Activated CD8-positive, alpha-beta memory T cell treated with anti-CD3 and anti-CD28 coated beads, Interleukin-2, amount 50 U/mL, for 4 hours (primary cell): ENCODE measurements at regions not wholly inside any gene's neighbourhood (a gene's known extent, or its start where the extent isn't known, plus 50 kb on each side); places are given as distances from the start of the nearest gene placed in this dataset.
A peak's percentile ranks its signal among the peaks of the same experiment; 100 is the strongest.

Source experiments
- DNase-seq: peaks from one replicate; pipeline ENCODE4 v3.0.0-alpha.2; 2020

DNA sequence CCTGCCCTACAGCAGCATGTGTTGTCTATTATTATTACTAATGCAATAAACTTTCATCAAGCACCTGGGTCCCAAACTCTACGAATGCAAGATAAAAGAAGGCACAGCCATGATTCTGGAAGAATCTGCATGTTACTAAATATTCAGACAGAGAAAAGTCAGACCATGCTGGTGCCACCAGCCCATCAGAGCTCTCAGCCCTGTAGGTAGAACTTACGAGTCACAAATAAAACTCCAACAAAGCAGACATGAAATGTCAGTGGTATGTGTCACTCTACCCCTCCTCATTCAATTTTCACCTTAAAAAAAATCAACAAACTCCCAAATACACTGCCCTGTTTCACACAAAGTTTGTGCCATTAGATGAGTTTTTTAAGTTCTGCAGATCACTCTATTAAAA lies 62.4 kb upstream of the TIAM1 start:
- DNase-seq, result no peak

DNA sequence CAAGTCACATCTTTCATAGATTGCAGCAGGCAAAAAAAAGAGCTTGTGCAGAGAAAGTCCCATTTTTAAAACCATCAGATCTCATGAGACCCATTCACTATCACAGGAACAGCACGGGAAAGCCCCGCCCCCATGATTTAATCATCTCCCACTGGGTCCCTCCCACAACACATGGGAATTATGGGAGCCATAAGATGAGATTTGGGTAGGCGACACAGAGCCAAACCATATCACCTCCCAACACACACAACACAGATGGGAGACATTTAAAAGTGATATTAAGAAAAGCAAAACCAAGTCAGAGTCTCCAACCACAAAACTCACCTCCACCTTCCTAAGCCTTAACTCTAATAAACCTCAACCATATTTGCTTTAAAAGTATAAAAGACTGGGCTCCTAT lies 61.5 kb upstream of the TIAM1 start:
- no peak for DNase-seq

DNA sequence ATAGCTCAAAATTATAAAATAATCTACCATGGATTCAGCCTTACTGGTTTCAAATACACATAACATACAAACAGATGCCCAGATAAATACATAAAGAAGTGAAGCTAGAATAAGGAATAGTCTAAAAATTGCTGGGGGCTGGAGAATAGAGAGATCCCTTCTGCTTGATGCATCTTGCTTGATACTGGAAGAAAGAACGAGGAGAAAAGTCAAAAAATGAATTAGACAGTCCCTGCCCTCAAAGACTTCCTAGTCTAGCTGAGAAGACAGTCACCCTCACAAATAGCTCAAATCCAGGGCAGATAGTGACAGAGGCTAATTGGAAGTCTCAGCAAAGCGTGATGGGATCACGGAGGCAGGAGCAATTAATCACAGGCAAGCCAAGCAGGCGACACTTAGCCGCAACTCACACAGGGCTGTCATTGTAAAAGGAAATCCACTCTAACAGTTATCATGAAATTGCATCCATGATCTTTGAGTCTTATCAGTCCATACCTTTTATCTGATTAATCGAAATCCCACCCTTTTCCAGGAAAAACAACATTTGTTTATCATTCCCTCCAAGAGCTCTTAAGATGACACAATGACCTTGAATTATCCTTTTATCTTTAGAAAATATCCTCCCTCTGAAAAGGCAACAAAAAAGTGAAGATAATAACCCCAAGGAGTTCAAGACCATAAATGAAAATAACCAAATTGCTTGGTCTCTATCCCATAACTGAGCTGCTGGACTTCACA lies 59.7 kb upstream of the TIAM1 start:
- no peak for DNase-seq

DNA sequence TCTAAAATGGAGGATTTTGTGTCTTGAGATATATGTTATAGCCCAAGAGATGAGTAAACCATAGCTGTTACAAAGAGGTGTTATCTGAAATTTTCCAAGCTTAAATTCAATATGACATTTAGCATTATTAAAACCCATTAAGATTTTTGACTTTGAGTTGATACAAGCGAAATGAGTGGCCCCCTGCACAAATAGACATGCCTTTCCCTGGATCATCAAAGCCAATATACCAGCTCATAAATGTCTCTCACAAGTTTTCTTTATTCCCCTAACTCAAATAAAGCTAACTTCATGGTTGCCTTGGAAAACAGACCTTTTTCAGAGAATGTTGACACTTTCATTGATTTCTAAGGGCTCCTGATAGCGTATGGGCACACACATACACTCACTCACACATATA lies 55.5 kb upstream of the TIAM1 start:
- DNase-seq, result no peak

DNA sequence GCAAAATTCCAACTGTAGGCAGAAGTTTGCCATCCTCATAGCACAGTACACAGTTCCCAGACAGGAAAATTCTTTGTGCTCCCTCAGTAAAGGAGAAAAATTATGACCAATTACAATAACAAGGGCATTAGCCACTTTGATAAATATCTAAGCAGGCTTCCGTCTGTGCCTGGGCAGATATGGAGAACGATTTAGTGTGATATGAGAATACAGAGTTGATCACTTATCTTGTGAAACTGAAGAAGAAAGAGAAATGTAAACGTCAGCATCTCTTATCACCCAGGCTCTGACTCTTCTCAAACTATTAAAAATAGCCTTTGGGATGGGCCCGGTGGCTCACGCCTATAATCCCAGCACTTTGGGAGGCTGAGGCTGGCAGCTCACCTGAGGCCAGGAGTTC lies 54.5 kb upstream of the TIAM1 start:
- DNase-seq, result no peak

DNA sequence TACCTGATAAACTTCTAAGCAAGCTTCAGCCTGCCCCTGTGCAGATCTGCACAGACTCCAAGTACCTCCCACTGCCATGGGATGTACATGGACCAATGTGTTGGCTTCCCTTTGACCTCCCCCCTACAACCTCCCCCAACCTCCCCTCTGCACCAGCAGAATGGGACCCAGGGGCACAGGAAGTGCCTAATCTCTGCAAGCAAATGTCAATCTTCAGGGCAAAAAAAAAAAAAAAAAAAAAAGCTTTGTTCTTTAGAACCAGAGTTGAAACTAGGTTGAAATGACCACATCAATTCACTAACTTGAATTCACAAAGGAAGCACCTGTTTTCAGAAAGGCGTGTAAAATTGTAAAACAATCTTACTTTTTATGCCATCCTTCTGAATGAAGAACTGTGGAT lies 53.9 kb upstream of the TIAM1 start:
- peak; percentile 24 for DNase-seq

DNA sequence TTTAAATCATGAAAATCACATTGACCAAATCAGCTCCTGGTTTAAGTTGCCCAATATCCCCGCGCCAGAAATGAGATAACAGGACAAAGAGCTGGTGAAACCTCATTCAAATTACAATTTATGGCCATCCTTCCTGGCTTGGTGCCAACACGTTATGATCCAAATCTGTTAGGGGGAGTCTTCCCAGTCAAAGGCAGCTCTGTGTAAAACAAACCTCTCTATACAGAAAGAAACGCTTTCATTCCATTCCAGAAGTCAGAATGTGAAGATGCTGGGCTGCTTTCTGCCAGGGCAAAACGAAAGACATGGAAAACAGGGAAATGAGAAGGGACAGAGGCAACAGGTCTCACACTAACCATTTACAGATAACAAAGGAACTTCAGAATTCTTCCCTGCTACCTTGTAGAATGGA lies 53.5 kb upstream of the TIAM1 start:
- no peak for DNase-seq

DNA sequence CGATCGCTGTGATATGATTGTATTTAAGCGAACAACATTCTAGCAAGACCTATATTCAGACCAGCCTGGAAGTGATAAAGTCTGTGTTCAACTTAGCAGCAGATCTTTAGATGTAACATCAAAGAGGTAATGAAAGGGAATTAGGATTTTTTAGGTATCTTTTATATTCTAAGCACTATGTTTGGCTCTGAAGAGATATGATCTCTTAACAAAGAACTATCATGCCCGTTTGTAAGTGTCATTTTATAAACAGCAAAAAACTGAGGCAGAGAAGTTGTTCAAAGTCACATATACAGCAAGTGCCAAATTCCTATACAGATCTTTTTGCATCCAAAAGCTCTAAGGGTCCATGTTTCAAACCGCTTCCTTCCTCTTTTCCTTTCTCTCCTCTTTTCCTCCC lies 53.0 kb upstream of the TIAM1 start:
- no peak for DNase-seq

DNA sequence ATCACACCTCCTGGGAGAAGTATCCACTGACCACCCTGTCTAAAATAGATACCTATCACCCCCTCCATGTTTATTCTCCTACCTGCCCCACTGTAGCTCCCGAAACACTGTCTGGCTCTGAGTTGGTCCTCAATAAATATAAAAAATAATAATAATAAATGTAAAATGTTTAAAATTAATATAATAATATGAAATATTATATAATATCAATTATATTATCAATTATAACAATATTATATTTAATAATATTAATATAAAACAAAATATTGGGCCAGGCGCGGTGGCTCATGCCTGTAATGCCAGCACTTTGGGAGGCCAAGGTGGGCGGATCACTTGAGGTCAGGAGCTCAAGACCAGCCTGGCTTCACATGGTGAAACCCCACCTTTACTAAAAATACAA lies 52.3 kb upstream of the TIAM1 start:
- DNase-seq, result no peak

DNA sequence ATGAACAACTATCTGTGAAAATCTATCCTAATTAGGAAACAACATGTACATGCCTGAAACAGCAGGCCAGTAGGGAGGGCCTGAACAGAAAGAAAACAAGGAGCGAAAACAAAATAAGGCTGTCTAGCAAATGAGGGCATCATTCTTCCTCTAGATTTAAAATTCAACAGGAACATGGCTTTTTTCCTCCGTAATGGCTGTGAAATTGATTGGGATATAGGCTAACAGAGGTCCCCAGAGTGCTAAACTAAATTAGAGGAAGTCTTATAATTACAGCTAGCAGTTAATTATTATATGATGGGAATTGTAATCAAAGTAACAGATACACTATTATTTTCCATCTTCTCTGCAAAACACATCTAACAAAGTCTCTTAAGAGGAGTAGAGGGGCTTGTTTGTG lies 51.7 kb upstream of the TIAM1 start:
- DNase-seq, result no peak

DNA sequence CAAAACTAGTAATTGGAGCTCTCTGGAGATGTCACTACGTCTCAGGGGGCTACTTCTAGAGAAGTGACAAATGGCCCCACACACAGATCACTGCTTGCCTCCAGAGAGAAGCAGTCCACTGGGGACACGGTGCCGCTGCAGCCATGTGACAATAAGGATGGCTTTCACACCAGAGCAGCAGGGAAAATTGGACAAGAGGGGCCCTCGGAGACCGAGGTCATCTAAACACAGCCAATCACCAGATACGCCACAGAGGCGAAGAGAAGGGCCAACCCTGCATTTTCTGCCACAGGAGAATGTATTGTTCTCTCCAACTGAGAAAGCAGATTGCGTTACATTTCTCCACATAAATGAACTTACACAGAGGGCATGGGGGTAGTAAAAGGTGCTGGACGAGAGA lies 51.2 kb upstream of the TIAM1 start:
- no peak for DNase-seq

DNA sequence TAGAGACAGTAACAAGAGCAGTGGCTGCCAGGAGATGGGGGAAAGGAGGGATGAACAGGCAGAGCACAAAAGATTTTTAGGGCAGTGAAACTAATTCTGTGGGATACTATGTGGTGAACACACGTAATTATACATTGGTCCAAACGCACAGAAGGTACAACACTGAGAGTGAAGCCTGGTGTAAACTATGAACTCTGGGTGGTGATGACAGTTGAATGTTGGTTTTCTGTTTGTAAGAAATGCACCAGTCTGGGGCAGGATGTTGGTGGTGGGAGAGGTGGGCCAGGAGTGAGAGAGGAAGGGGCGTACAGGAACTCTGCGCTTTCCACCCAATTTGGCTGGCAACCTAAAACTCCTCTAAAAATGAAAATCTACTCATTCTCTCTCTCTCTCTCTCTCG lies 50.2 kb upstream of the TIAM1 start:
- no peak for DNase-seq
